Neutrophil (primary cell): ENCODE measurements at regions not wholly inside any gene's neighbourhood (a gene's known extent, or its start where the extent isn't known, plus 50 kb on each side); places are given as distances from the start of the nearest gene placed in this dataset.

Source experiments
- H3K27ac ChIP-seq: fragments of 200-600 bp; sonication (generic); 2 replicates; pipeline ENCODE4 v1.5.1; 2016; ENCODE audit warnings: mild to moderate bottlenecking, moderate library complexity
- H3K27me3 ChIP-seq: fragments of 200-600 bp; sonication (generic); 2 replicates; pipeline ENCODE4 v1.6.0; 2016; ENCODE audit warnings: mild to moderate bottlenecking
- H3K36me3 ChIP-seq: fragments of 200-600 bp; sonication (generic); 2 replicates; pipeline ENCODE4 v1.5.1; 2017
- H3K4me1 ChIP-seq, 2 experiments: fragments of 200-600 bp in 1 of 2; sonication (generic) in 1 of 2; 1 replicate in 1 of 2; 2 replicates in 1 of 2; pipeline versions ENCODE4 v1.5.1 to v1.6.1; 2013 to 2016; ENCODE audit warnings: low read depth in 1 of 2, low read length in 1 of 2, mild to moderate bottlenecking in 1 of 2, moderate library complexity in 1 of 2; ENCODE audit not compliant: control insufficient read depth in 1 of 2, insufficient read depth in 1 of 2
- H3K4me3 ChIP-seq, 2 experiments: fragments of 200-600 bp in 1 of 2; sonication (generic) in 1 of 2; 1 replicate in 1 of 2; 2 replicates in 1 of 2; pipeline ENCODE4 v1.5.1; 2013 to 2016; ENCODE audit warnings: low read depth in 1 of 2, low read length in 1 of 2, mild to moderate bottlenecking in 1 of 2, moderate library complexity in 1 of 2
- H3K9me3 ChIP-seq: fragments of 200-600 bp; sonication (generic); 2 replicates; pipeline ENCODE4 v1.5.1; 2016
- CTCF ChIP-seq: fragments of 200-600 bp; sonication (generic); IDR thresholded peaks from 2 replicates; pipeline ENCODE4 v1.5.1; 2016; ENCODE audit warnings: antibody characterized with exemption

GRCh38 chr9:110050925-110051355 lies 157.0 kb downstream of the C9orf152 start:
- TF ChIP-seq CTCF = no peak
- Histone ChIP-seq H3K27ac (no peak overlapping the region), H3K27me3 (peaks cover 40% of the 10 kb centered on the region), H3K36me3 (no peaks in the 10 kb centered on the region), H3K9me3 (no peaks in the 10 kb centered on the region), H3K4me3 (no peak overlapping the region), H3K4me1 (peaks cover 25 to 30% of the 10 kb centered on the region in 2 experiments)

GRCh38 chr9:110056062-110056461 lies 151.9 kb downstream of the C9orf152 start:
- Histone ChIP-seq H3K4me3 (no peak overlapping the region), H3K9me3 (no peaks in the 10 kb centered on the region), H3K4me1 (peaks cover 0 to 5% of the 10 kb centered on the region in 2 experiments), H3K27ac (no peak overlapping the region), H3K27me3 (no peaks in the 10 kb centered on the region), H3K36me3 (no peaks in the 10 kb centered on the region)
- TF ChIP-seq CTCF = no peak

- TF ChIP-seq CTCF = no peak
- Histone ChIP-seq H3K4me1 (peaks cover 0 to 5% of the 10 kb centered on the region in 2 experiments), H3K27me3 (no peaks in the 10 kb centered on the region), H3K9me3 (no peaks in the 10 kb centered on the region), H3K27ac (no peak overlapping the region), H3K36me3 (no peaks in the 10 kb centered on the region), H3K4me3 (no peak overlapping the region)
These were observed 149.5 kb downstream of the C9orf152 start for GRCh38 chr9:110058304-110058953.

- H3K4me3 ChIP-seq = no peak overlapping the region
- no peaks in the 10 kb centered on the region for H3K36me3 ChIP-seq
- no peaks in the 10 kb centered on the region for H3K9me3 ChIP-seq
- peaks cover 5 to 8% of the 10 kb centered on the region in 2 experiments for H3K4me1 ChIP-seq
- TF ChIP-seq CTCF = no peak
- H3K27ac ChIP-seq = no peak overlapping the region
- H3K27me3 ChIP-seq = no peaks in the 10 kb centered on the region
These were observed 148.5 kb downstream of the C9orf152 start for GRCh38 chr9:110059461-110059860.

GRCh38 chr9:110064803-110065202 lies 143.2 kb downstream of the C9orf152 start:
- peaks cover 22 to 27% of the 10 kb centered on the region in 2 experiments for H3K4me1 ChIP-seq
- H3K36me3 ChIP-seq = no peaks in the 10 kb centered on the region
- H3K27me3 ChIP-seq = no peaks in the 10 kb centered on the region
- TF ChIP-seq CTCF = no peak
- H3K27ac ChIP-seq = no peak overlapping the region
- H3K9me3 ChIP-seq = no peaks in the 10 kb centered on the region
- H3K4me3 ChIP-seq = peak overlapping the region in 1 of 2 experiments; percentile 5
